ENCODE measurements at regions not wholly inside any gene's neighbourhood (a gene's known extent, or its start where the extent isn't known, plus 50 kb on each side); places are given as distances from the start of the nearest gene placed in this dataset.

- no peak for TF ChIP-seq CTCF (IDR thresholded peaks at IDR 0.05)
Observed at GRCh38 chrX:94937491-94937890, 1263.5 kb downstream of the FAM133A start.

GRCh38 chrX:94942603-94943002 lies 1268.6 kb downstream of the FAM133A start:
- TF ChIP-seq CTCF (IDR thresholded peaks at IDR 0.05) = no peak

- no peak for TF ChIP-seq CTCF (IDR thresholded peaks at IDR 0.05)
Observed at GRCh38 chrX:94961730-94962129, 1287.7 kb downstream of the FAM133A start.

GRCh38 chrX:94977562-94977961 lies 1303.6 kb downstream of the FAM133A start:
- no peak for TF ChIP-seq CTCF (IDR thresholded peaks at IDR 0.05)

- TF ChIP-seq CTCF (IDR thresholded peaks at IDR 0.05) = no peak
Observed at GRCh38 chrX:94977986-94978385, 1304.0 kb downstream of the FAM133A start.

All from LNCAP (cell line).